ENCODE measurements at regions not wholly inside any gene's neighbourhood (a gene's known extent, or its start where the extent isn't known, plus 50 kb on each side); places are given as distances from the start of the nearest gene placed in this dataset.

DNA sequence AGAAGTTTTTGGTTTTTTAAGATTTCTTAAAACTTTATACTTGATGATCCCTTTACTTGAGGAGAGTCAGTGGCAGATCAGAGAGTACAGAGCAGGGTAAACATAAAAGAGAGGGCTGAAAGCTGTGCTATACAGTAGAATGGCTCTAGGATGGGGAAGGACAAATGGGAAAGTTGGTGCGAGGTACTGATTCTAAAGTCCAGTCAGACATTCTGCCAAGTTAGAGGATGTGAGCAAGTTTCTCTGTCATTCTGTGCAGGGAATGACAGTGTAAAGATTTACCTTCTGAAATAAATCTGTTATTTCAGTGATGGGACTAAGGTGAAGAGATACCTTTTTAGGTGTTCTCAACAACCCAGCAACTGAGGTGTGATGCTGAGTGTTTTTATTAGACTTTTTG is 100.1 kb upstream of the GBE1 start:
- TF ChIP-seq, protein P1, sequence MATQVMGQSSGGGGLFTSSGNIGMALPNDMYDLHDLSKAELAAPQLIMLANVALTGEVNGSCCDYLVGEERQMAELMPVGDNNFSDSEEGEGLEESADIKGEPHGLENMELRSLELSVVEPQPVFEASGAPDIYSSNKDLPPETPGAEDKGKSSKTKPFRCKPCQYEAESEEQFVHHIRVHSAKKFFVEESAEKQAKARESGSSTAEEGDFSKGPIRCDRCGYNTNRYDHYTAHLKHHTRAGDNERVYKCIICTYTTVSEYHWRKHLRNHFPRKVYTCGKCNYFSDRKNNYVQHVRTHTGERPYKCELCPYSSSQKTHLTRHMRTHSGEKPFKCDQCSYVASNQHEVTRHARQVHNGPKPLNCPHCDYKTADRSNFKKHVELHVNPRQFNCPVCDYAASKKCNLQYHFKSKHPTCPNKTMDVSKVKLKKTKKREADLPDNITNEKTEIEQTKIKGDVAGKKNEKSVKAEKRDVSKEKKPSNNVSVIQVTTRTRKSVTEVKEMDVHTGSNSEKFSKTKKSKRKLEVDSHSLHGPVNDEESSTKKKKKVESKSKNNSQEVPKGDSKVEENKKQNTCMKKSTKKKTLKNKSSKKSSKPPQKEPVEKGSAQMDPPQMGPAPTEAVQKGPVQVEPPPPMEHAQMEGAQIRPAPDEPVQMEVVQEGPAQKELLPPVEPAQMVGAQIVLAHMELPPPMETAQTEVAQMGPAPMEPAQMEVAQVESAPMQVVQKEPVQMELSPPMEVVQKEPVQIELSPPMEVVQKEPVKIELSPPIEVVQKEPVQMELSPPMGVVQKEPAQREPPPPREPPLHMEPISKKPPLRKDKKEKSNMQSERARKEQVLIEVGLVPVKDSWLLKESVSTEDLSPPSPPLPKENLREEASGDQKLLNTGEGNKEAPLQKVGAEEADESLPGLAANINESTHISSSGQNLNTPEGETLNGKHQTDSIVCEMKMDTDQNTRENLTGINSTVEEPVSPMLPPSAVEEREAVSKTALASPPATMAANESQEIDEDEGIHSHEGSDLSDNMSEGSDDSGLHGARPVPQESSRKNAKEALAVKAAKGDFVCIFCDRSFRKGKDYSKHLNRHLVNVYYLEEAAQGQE (IDR thresholded peaks at IDR 0.05; ENCODE audit: insufficient read depth in 1 of 2, low read depth in 2 of 2, low read length in 2 of 2), result no peak
- TF ChIP-seq TAF1 (IDR thresholded peaks at IDR 0.05; ENCODE audit: borderline replicate concordance, insufficient read depth, low read length) (no peak), POLR2AphosphoS5 (IDR thresholded peaks at IDR 0.05; ENCODE audit: low read depth, low read length) (no peak), SIN3A (IDR thresholded peaks at IDR 0.05; ENCODE audit: borderline replicate concordance, insufficient read depth, low read length) (no peak), FOXP2 (optimal IDR thresholded peaks at IDR 0.05; ENCODE audit: borderline replicate concordance, extremely low read depth, extremely low read length, insufficient read depth) (no peak)

DNA sequence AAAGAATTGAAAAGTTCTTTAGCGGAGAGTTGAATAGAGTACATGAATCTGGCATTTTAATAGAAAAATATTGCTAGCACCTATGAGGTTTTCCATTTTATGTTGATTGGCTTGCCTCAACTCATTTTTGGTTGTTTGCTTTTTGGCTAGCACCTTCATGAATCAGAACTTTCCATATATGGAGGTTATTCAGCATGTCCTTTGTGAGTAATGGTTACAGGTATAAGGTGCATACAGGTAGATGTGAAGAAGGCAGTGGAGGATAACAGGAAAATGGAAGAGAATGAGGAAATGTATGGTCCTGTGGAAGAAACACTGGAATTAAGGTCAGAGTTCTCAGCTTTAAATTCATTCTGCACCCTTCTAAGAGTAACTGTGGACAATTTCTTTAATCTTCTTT is 98.1 kb upstream of the GBE1 start:
- TF ChIP-seq FOXP2 (optimal IDR thresholded peaks at IDR 0.05; ENCODE audit: borderline replicate concordance, extremely low read depth, extremely low read length, insufficient read depth) (no peak), POLR2AphosphoS5 (IDR thresholded peaks at IDR 0.05; ENCODE audit: low read depth, low read length) (no peak), SIN3A (IDR thresholded peaks at IDR 0.05; ENCODE audit: borderline replicate concordance, insufficient read depth, low read length) (no peak), TAF1 (IDR thresholded peaks at IDR 0.05; ENCODE audit: borderline replicate concordance, insufficient read depth, low read length) (no peak)
- TF ChIP-seq, protein P1 (IDR thresholded peaks at IDR 0.05; ENCODE audit: insufficient read depth in 1 of 2, low read depth in 2 of 2, low read length in 2 of 2), result no peak

DNA sequence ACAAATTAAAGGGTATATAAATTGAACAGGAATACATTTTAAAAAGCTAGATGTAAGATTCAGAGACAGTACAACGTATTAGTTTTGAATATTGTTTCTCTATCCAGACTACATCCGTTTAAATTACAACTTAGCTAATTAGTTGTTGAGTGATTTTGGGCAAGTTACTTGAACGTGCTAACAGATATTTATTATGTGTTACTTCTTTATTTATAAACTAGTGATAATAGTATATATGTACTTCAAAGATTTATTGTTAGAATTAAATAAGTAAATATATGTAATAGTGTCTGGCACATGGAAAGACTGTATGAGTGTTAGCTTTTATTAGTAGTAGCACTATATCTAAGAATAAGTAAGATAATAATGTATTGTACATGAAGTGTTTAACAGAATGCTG is 92.0 kb upstream of the GBE1 start:
- TF ChIP-seq, protein P1 (IDR thresholded peaks at IDR 0.05; ENCODE audit: insufficient read depth in 1 of 2, low read depth in 2 of 2, low read length in 2 of 2), result no peak
- TF ChIP-seq FOXP2 (optimal IDR thresholded peaks at IDR 0.05; ENCODE audit: borderline replicate concordance, extremely low read depth, extremely low read length, insufficient read depth) (no peak), TAF1 (IDR thresholded peaks at IDR 0.05; ENCODE audit: borderline replicate concordance, insufficient read depth, low read length) (no peak), POLR2AphosphoS5 (IDR thresholded peaks at IDR 0.05; ENCODE audit: low read depth, low read length) (no peak), SIN3A (IDR thresholded peaks at IDR 0.05; ENCODE audit: borderline replicate concordance, insufficient read depth, low read length) (no peak)

DNA sequence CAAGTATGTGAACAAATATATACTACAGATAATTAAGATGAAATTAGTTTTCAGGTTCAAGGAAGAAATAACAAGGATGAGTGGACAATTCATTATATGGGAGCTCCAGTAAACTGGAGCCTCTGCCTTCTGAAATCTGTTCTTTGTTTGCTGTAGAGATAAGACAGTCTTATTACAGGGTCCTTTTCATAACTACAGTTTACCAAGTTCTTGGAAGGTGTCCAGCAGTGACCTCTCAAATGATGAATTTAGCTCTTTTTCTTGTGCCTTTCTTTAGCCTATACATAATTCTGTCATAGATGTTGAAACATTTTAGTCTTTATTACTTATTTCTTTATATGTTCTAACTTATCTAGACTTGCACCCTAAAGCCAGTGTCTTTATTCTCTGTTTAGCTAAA is 89.7 kb upstream of the GBE1 start:
- no peak for TF ChIP-seq TAF1 (IDR thresholded peaks at IDR 0.05; ENCODE audit: borderline replicate concordance, insufficient read depth, low read length)
- TF ChIP-seq, protein P1 (IDR thresholded peaks at IDR 0.05; ENCODE audit: insufficient read depth in 1 of 2, low read depth in 2 of 2, low read length in 2 of 2), result no peak

DNA sequence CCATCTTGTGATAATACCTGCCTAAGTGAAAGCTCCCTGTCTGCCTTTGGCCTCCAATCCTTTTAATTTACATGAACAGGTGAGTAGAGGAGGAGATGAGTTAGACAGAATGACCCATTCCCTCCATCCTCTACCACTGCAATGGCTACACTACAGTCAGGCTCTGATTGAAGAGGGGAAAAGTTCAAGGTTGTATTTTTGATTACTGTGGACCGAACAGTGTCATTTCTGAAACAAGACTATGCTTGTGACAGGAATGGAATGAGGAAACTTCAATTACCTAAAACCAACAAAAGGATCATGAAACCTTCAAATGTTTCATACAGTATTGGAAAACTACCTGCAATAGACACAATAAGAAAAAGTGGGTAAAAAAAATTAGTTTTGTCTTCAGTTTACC is 85.5 kb upstream of the GBE1 start:
- TF ChIP-seq SIN3A (IDR thresholded peaks at IDR 0.05; ENCODE audit: borderline replicate concordance, insufficient read depth, low read length) (no peak), FOXP2 (optimal IDR thresholded peaks at IDR 0.05; ENCODE audit: borderline replicate concordance, extremely low read depth, extremely low read length, insufficient read depth) (no peak), POLR2AphosphoS5 (IDR thresholded peaks at IDR 0.05; ENCODE audit: low read depth, low read length) (no peak), TAF1 (IDR thresholded peaks at IDR 0.05; ENCODE audit: borderline replicate concordance, insufficient read depth, low read length) (no peak)
- TF ChIP-seq, protein P1 (IDR thresholded peaks at IDR 0.05; ENCODE audit: insufficient read depth in 1 of 2, low read depth in 2 of 2, low read length in 2 of 2), result no peak
